Smooth muscle cell (in vitro differentiated cells): ENCODE measurements at regions not wholly inside any gene's neighbourhood (a gene's known extent, or its start where the extent isn't known, plus 50 kb on each side); places are given as distances from the start of the nearest gene placed in this dataset.

ENCODE experiments used
- DNase-seq: peaks from one replicate; lab custom pipeline; 2025; ENCODE audit not compliant: unreplicated experiment; lab: John Stamatoyannopoulos, UW
- H2AFZ ChIP-seq: fragments of 200-600 bp; sonication (generic); 2 replicates; pipeline ENCODE4 v1.6.0; 2016; ENCODE audit warnings: antibody characterized with exemption, low read depth, mild to moderate bottlenecking
- H3F3A ChIP-seq: fragments of 200-600 bp; sonication (generic); 2 replicates; pipeline ENCODE4 v1.6.0; 2017; ENCODE audit warnings: antibody characterized with exemption, low read depth
- H3K27ac ChIP-seq: fragments of 200-600 bp; sonication (generic); 2 replicates; pipeline ENCODE4 v1.5.1; 2016; ENCODE audit warnings: low read depth, mild to moderate bottlenecking
- H3K27me3 ChIP-seq: fragments of 200-600 bp; sonication (generic); 2 replicates; pipeline ENCODE4 v1.6.1; 2016; ENCODE audit warnings: low read depth, mild to moderate bottlenecking
- H3K36me3 ChIP-seq: fragments of 200-600 bp; sonication (generic); 2 replicates; pipeline ENCODE4 v1.5.1; 2016; ENCODE audit warnings: low read depth
- H3K4me1 ChIP-seq: fragments of 200-600 bp; sonication (generic); 2 replicates; pipeline ENCODE4 v1.5.1; 2016; ENCODE audit warnings: low read depth
- H3K4me2 ChIP-seq: fragments of 200-600 bp; sonication (generic); 2 replicates; pipeline ENCODE4 v1.6.0; 2016; ENCODE audit warnings: mild to moderate bottlenecking
- H3K4me3 ChIP-seq: fragments of 200-600 bp; sonication (generic); 2 replicates; pipeline ENCODE4 v1.5.1; 2016; ENCODE audit warnings: mild to moderate bottlenecking
- H3K79me2 ChIP-seq: fragments of 200-600 bp; sonication (generic); 2 replicates; pipeline ENCODE4 v1.6.0; 2016; ENCODE audit warnings: low read depth, mild to moderate bottlenecking
- H3K9ac ChIP-seq: fragments of 200-600 bp; sonication (generic); 2 replicates; pipeline ENCODE4 v1.6.0; 2016; ENCODE audit warnings: low read depth
- H3K9me3 ChIP-seq: fragments of 200-600 bp; sonication (generic); replicated peaks from 2 replicates; pipeline ENCODE4 v1.5.1; 2016; ENCODE audit warnings: low read depth
- H4K20me1 ChIP-seq: fragments of 200-600 bp; sonication (generic); 2 replicates; pipeline ENCODE4 v1.6.0; 2016; ENCODE audit warnings: low read depth
- CTCF ChIP-seq: fragments of 200-600 bp; sonication (generic); IDR thresholded peaks from 2 replicates; pipeline ENCODE4 v1.5.1; 2017; ENCODE audit warnings: borderline replicate concordance, mild to moderate bottlenecking, antibody characterized with exemption; ENCODE audit not compliant: insufficient read depth, poor library complexity, severe bottlenecking
- WGBS: methylation state at CpG from one replicate; pipeline ENCODE4 v1.1.7; 2016; ENCODE audit warnings: low lambda C conversion rate; 5-methylcytosine and 5-hydroxymethylcytosine counted together

DNA sequence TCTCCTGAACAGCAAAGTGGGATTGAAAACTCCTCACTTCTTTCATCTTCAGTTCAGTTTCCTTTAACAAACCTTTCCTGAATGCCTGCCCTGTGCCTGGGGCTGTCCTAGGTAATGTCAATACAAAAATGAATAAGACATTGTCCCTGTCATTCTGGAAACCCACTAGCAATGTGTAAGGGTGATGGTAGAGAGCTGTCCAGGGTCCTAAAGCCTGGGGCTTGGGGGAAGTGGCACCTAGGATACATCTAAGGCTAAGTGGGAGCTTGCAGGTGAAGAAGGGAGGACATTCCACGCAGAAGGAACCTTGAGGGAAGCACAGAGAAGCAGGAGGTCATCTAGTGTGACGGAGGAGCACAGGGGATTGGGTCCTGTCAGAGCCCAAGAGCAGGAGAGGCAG, 212.7 kb upstream of the PPP2R3A start:
- Histone ChIP-seq H3K27me3 (no peaks in the 10 kb centered on the region), H4K20me1 (no peaks in the 10 kb centered on the region), H3K79me2 (no peaks in the 10 kb centered on the region), H3K9ac (no peak overlapping the region), H3K4me3 (no peak overlapping the region), H3F3A (no peaks in the 10 kb centered on the region), H2AFZ (no peak overlapping the region), H3K4me2 (no peak overlapping the region), H3K4me1 (no peaks in the 10 kb centered on the region), H3K27ac (no peak overlapping the region), H3K36me3 (no peaks in the 10 kb centered on the region), H3K9me3 (no peaks in the 10 kb centered on the region)
- WGBS: 59% methylated on average over 2 of the region's 2 CpGs
- DNase-seq: no peak
- TF ChIP-seq CTCF: no peak

GRCh38 chr3:135753506-135753905, 212.0 kb upstream of the PPP2R3A start:
- H3K36me3 ChIP-seq: no peaks in the 10 kb centered on the region
- H3K9ac ChIP-seq: no peak overlapping the region
- no peaks in the 10 kb centered on the region for H3K4me1 ChIP-seq
- 96% methylated on average over 7 of the region's 7 CpGs for WGBS
- H3K27ac ChIP-seq: no peak overlapping the region
- no peaks in the 10 kb centered on the region for H3K27me3 ChIP-seq
- DNase-seq: no peak
- H3K4me3 ChIP-seq: no peak overlapping the region
- H3K4me2 ChIP-seq: no peak overlapping the region
- no peaks in the 10 kb centered on the region for H3F3A ChIP-seq
- H3K79me2 ChIP-seq: no peaks in the 10 kb centered on the region
- H2AFZ ChIP-seq: no peak overlapping the region
- no peaks in the 10 kb centered on the region for H3K9me3 ChIP-seq
- TF ChIP-seq CTCF: no peak
- no peaks in the 10 kb centered on the region for H4K20me1 ChIP-seq

DNA sequence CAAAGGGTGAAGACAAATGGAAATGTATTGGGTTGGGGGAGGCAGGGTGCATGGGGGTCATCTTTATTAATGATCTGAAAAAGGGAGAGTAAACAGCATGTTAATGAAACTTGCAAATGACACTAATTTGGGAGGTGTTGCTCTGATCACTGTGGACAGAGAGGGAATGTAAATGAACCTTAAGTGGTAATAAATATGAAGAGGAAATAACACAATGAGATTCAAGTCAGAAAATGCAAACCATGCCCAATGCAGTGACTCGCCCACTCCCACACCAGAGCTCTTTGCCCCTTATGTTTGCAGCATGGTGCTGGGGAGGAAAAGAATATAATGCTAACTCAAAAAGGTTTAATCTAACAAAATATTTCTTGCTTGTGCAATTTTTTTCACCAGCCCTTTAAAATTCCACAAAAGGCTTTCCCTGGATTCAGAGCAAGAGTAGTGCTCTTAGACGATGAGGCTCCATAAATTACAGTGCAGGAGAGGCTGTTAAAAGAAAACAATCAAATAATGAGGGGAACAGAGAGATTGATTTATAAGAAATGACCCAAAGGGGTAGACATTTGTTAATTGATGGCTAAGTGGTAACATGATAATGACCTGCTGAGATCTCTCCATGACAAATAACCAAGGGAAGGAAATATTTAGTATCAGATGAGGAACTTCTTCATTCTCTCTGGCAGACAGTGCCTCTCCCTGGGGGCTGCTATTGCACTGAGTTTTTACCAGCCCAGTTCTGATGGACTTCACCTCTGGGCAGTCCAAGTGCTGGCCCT, 210.0 kb upstream of the PPP2R3A start:
- 80% methylated on average over 2 of the region's 2 CpGs for WGBS

More for the DNA sequence above, 210.0 kb upstream of the PPP2R3A start:
- no peak overlapping the region for H2AFZ ChIP-seq
- no peak overlapping the region for H3K4me2 ChIP-seq
- DNase-seq: no peak
- H3K4me1 ChIP-seq: no peaks in the 10 kb centered on the region
- H3K27ac ChIP-seq: no peak overlapping the region
- H3K4me3 ChIP-seq: no peak overlapping the region
- no peaks in the 10 kb centered on the region for H3K36me3 ChIP-seq
- H3K79me2 ChIP-seq: no peaks in the 10 kb centered on the region
- no peak for TF ChIP-seq CTCF
- no peaks in the 10 kb centered on the region for H3F3A ChIP-seq
- no peaks in the 10 kb centered on the region for H3K9me3 ChIP-seq
- H3K27me3 ChIP-seq: no peaks in the 10 kb centered on the region
- H4K20me1 ChIP-seq: no peaks in the 10 kb centered on the region
- H3K9ac ChIP-seq: no peak overlapping the region
